ENCODE measurements at regions not wholly inside any gene's neighbourhood (a gene's known extent, or its start where the extent isn't known, plus 50 kb on each side); places are given as distances from the start of the nearest gene placed in this dataset.
"Not testable (repeated sequence)": the region's sequence is repeated elsewhere in the genome, so short reads cannot be mapped to it uniquely, and the experiment has no call there.

GRCh38 chr18:43341014-43341413, 63.7 kb upstream of the SYT4 start:
- TF ChIP-seq CTCF (IDR thresholded peaks at IDR 0.05), result no peak
- Histone ChIP-seq H3K36me3 (no peaks in the 10 kb centered on the region), H3K4me3 (no peak overlapping the region), H3K27me3 (no peaks in the 10 kb centered on the region), H3K27ac (no peak overlapping the region), H3K4me1 (no peaks in the 10 kb centered on the region), H3K9me3 (no peaks in the 10 kb centered on the region)
- intact Hi-C loops (cut with DNase I; ENCODE audit: low total_unique reads), result no loop called here
- DNase-seq, result no peak

- intact Hi-C loops (cut with DNase I; ENCODE audit: low total_unique reads), result no loop called here
- no peak for DNase-seq
- Histone ChIP-seq H3K4me1 (no peaks in the 10 kb centered on the region), H3K27me3 (no peaks in the 10 kb centered on the region), H3K4me3 (no peak overlapping the region), H3K27ac (no peak overlapping the region), H3K9me3 (no peaks in the 10 kb centered on the region), H3K36me3 (no peaks in the 10 kb centered on the region)
- TF ChIP-seq CTCF (IDR thresholded peaks at IDR 0.05), result no peak
Observed at GRCh38 chr18:43350176-43350575, 72.9 kb upstream of the SYT4 start.

GRCh38 chr18:43364535-43364934, 87.2 kb upstream of the SYT4 start:
- no peak for DNase-seq
- intact Hi-C loops (cut with DNase I; ENCODE audit: low total_unique reads), result no loop called here

GRCh38 chr18:43367895-43368294, 90.6 kb upstream of the SYT4 start:
- DNase-seq, result no peak
- no peaks in the 10 kb centered on the region for H3K36me3 ChIP-seq
- no peaks in the 10 kb centered on the region for H3K27me3 ChIP-seq
- intact Hi-C loops (cut with DNase I; ENCODE audit: low total_unique reads), result no loop called here
- H3K4me3 ChIP-seq, result no peak overlapping the region
- no peaks in the 10 kb centered on the region for H3K4me1 ChIP-seq
- H3K9me3 ChIP-seq, result no peaks in the 10 kb centered on the region
- TF ChIP-seq CTCF (IDR thresholded peaks at IDR 0.05), result no peak
- H3K27ac ChIP-seq, result no peak overlapping the region

More at GRCh38 chr18:43364535-43364934, 87.2 kb upstream of the SYT4 start:
- Histone ChIP-seq H3K4me3 (no peak overlapping the region), H3K4me1 (no peaks in the 10 kb centered on the region), H3K36me3 (no peaks in the 10 kb centered on the region), H3K9me3 (no peaks in the 10 kb centered on the region), H3K27ac (no peak overlapping the region), H3K27me3 (no peaks in the 10 kb centered on the region)
- no peak for TF ChIP-seq CTCF (IDR thresholded peaks at IDR 0.05)

GRCh38 chr18:43369311-43369710, 92.0 kb upstream of the SYT4 start:
- H3K4me1 ChIP-seq; H3K27me3 ChIP-seq; intact Hi-C loops (cut with DNase I; ENCODE audit: low total_unique reads); H3K36me3 ChIP-seq; DNase-seq; H3K4me3 ChIP-seq; H3K27ac ChIP-seq; H3K9me3 ChIP-seq: not testable (repeated sequence)

- no peak for TF ChIP-seq CTCF (IDR thresholded peaks at IDR 0.05)
- intact Hi-C loops (cut with DNase I; ENCODE audit: low total_unique reads), result no loop called here
- no peaks in the 10 kb centered on the region for H3K9me3 ChIP-seq
- H3K36me3 ChIP-seq, result no peaks in the 10 kb centered on the region
- H3K4me3 ChIP-seq, result no peak overlapping the region
- no peaks in the 10 kb centered on the region for H3K27me3 ChIP-seq
- H3K4me1 ChIP-seq, result no peaks in the 10 kb centered on the region
- no peak for DNase-seq
- no peak overlapping the region for H3K27ac ChIP-seq
Observed at GRCh38 chr18:43372773-43373172, 95.5 kb upstream of the SYT4 start.

Data from tibial artery (tissue), 4 donors.